ENCODE measurements at regions not wholly inside any gene's neighbourhood (a gene's known extent, or its start where the extent isn't known, plus 50 kb on each side); places are given as distances from the start of the nearest gene placed in this dataset.

- no peak overlapping the region for H3K4me2 ChIP-seq (replicated peaks; ENCODE audit: low read depth, low read length, poor library complexity, severe bottlenecking)
- no peaks in the 10 kb centered on the region for H3K4me1 ChIP-seq (ENCODE audit: control insufficient read depth in 2 of 2, insufficient read depth in 2 of 2, low read length in 2 of 2)
- 94% methylated on average over 4 of the region's 9 CpGs for WGBS (ENCODE audit: insufficient coverage)
- no peak overlapping the region for H3K4me3 ChIP-seq (ENCODE audit: control extremely low read depth in 1 of 5, extremely low read depth in 1 of 5, insufficient read depth in 1 of 5, low read depth in 2 of 5, low read length in 4 of 5)
- H3K9ac ChIP-seq (ENCODE audit: low read length), result no peak overlapping the region
- POLR2A ChIA-PET, result no interaction called here
- no peaks in the 10 kb centered on the region for H3K27me3 ChIP-seq (replicated peaks in 1 of 4; ENCODE audit: control extremely low read depth in 1 of 4, control insufficient read depth in 3 of 4, insufficient read depth in 4 of 4, low read length in 3 of 4)
- H3K4me3 Mint-ChIP-seq, result no peak overlapping the region
- intact Hi-C loops (cut with micrococcal nuclease), result no loop called here
- no peaks in the 10 kb centered on the region for H3K36me3 ChIP-seq (replicated peaks in 1 of 2; ENCODE audit: control extremely low read depth in 1 of 2, control insufficient read depth in 1 of 2, extremely low read depth in 1 of 2, insufficient read depth in 2 of 2, low read length in 1 of 2)
- no peak for ATAC-seq (ENCODE audit: low read depth)
- CTCF ChIA-PET, result no interaction called here
- DNase-seq, result no peak
- H3K79me2 ChIP-seq (ENCODE audit: control insufficient read depth, insufficient read depth, low read length), result no peaks in the 10 kb centered on the region
- TF ChIP-seq CTCF (IDR thresholded peaks at IDR 0.05) (no peak), EZH2 (IDR thresholded peaks at IDR 0.05; ENCODE audit: borderline replicate concordance, insufficient read depth, low read depth, low read length, poor library complexity, severe bottlenecking) (no peak)
- H2AFZ ChIP-seq (ENCODE audit: insufficient read depth, low read depth, low read length, poor library complexity, severe bottlenecking), result no peak overlapping the region
- H3K9me3 ChIP-seq (ENCODE audit: control extremely low read depth in 1 of 3, control insufficient read depth in 2 of 3, insufficient read depth in 1 of 3, low read length in 2 of 3), result no peaks in the 10 kb centered on the region
- H3K9me3 Mint-ChIP-seq (ENCODE audit: insufficient read depth), result no peaks in the 10 kb centered on the region
- H4K20me1 ChIP-seq (ENCODE audit: control insufficient read depth, insufficient read depth, low read length, poor library complexity, severe bottlenecking), result no peaks in the 10 kb centered on the region
- H3K27me3 Mint-ChIP-seq, result no peaks in the 10 kb centered on the region
- no peak overlapping the region for H3K27ac ChIP-seq (ENCODE audit: low read length in 2 of 2)
- no peaks in the 10 kb centered on the region for H3K4me1 Mint-ChIP-seq
- no peak overlapping the region for H3K27ac Mint-ChIP-seq
These were observed 904.3 kb downstream of the DIAPH3 start for GRCh38 chr13:59259165-59260000.

GRCh38 chr13:59261928-59262488 lies 901.7 kb downstream of the DIAPH3 start:
- 92% methylated on average over 2 of the region's 4 CpGs for WGBS (ENCODE audit: insufficient coverage)
- ChIA-PET POLR2A (no interaction called here), CTCF (no interaction called here)
- no peaks in the 10 kb centered on the region for H3K79me2 ChIP-seq (ENCODE audit: control insufficient read depth, insufficient read depth, low read length)
- no peak overlapping the region for H3K4me3 ChIP-seq (ENCODE audit: control extremely low read depth in 1 of 5, extremely low read depth in 1 of 5, insufficient read depth in 1 of 5, low read depth in 2 of 5, low read length in 4 of 5)
- no peak overlapping the region for H3K27ac Mint-ChIP-seq
- H3K9me3 ChIP-seq (ENCODE audit: control extremely low read depth in 1 of 3, control insufficient read depth in 2 of 3, insufficient read depth in 1 of 3, low read length in 2 of 3), result no peaks in the 10 kb centered on the region
- intact Hi-C loops (cut with micrococcal nuclease), result no loop called here
- no peaks in the 10 kb centered on the region for H3K4me1 Mint-ChIP-seq
- no peak overlapping the region for H3K4me3 Mint-ChIP-seq
- no peak overlapping the region for H3K27ac ChIP-seq (ENCODE audit: low read length in 2 of 2)
- no peaks in the 10 kb centered on the region for H3K36me3 ChIP-seq (replicated peaks in 1 of 2; ENCODE audit: control extremely low read depth in 1 of 2, control insufficient read depth in 1 of 2, extremely low read depth in 1 of 2, insufficient read depth in 2 of 2, low read length in 1 of 2)
- TF ChIP-seq CTCF (IDR thresholded peaks at IDR 0.05) (no peak), EZH2 (IDR thresholded peaks at IDR 0.05; ENCODE audit: borderline replicate concordance, insufficient read depth, low read depth, low read length, poor library complexity, severe bottlenecking) (no peak)
- DNase-seq, result no peak
- no peak overlapping the region for H3K4me2 ChIP-seq (replicated peaks; ENCODE audit: low read depth, low read length, poor library complexity, severe bottlenecking)
- ATAC-seq (ENCODE audit: low read depth), result no peak
- no peak overlapping the region for H2AFZ ChIP-seq (ENCODE audit: insufficient read depth, low read depth, low read length, poor library complexity, severe bottlenecking)
- no peak overlapping the region for H3K9ac ChIP-seq (ENCODE audit: low read length)
- H3K9me3 Mint-ChIP-seq (ENCODE audit: insufficient read depth), result no peaks in the 10 kb centered on the region
- H3K27me3 ChIP-seq (replicated peaks in 1 of 4; ENCODE audit: control extremely low read depth in 1 of 4, control insufficient read depth in 3 of 4, insufficient read depth in 4 of 4, low read length in 3 of 4), result no peaks in the 10 kb centered on the region
- no peaks in the 10 kb centered on the region for H3K27me3 Mint-ChIP-seq
- no peaks in the 10 kb centered on the region for H3K4me1 ChIP-seq (ENCODE audit: control insufficient read depth in 2 of 2, insufficient read depth in 2 of 2, low read length in 2 of 2)
- H4K20me1 ChIP-seq (ENCODE audit: control insufficient read depth, insufficient read depth, low read length, poor library complexity, severe bottlenecking), result no peaks in the 10 kb centered on the region
